WI38 (cell line): ENCODE measurements at regions not wholly inside any gene's neighbourhood (a gene's known extent, or its start where the extent isn't known, plus 50 kb on each side); places are given as distances from the start of the nearest gene placed in this dataset.

Experiments used
- H3K4me3 ChIP-seq: 2 replicates; pipeline ENCODE4 v1.5.1; 2011; ENCODE audit warnings: low read depth, mild to moderate bottlenecking, control low read depth, low read length
- TF ChIP-seq, protein P1 (sequence below): IDR thresholded peaks from 2 replicates; pipeline ENCODE4 v1.5.1; 2012; ENCODE audit warnings: low read depth, mild to moderate bottlenecking, control low read depth, low read length

DNA sequence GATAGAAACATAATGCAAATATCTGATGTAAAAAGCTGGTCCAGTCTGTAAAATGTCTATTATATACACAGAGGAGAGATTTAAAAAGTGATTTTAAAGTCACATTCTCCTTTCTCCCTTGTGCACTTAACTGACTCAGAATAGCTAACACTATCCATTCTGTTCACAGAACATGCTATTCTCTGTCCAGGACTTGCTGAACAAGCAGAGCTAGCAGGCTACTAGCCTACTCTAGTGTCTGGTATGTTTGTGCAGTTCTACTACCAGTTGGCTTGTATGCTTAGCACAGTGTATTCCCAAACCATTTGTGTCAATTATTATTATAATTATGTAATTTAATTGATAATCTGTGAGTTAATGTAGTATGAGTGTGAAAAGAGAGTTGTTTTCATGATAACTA lies 161.7 kb upstream of the NUDT12 start:
- TF ChIP-seq, protein P1, sequence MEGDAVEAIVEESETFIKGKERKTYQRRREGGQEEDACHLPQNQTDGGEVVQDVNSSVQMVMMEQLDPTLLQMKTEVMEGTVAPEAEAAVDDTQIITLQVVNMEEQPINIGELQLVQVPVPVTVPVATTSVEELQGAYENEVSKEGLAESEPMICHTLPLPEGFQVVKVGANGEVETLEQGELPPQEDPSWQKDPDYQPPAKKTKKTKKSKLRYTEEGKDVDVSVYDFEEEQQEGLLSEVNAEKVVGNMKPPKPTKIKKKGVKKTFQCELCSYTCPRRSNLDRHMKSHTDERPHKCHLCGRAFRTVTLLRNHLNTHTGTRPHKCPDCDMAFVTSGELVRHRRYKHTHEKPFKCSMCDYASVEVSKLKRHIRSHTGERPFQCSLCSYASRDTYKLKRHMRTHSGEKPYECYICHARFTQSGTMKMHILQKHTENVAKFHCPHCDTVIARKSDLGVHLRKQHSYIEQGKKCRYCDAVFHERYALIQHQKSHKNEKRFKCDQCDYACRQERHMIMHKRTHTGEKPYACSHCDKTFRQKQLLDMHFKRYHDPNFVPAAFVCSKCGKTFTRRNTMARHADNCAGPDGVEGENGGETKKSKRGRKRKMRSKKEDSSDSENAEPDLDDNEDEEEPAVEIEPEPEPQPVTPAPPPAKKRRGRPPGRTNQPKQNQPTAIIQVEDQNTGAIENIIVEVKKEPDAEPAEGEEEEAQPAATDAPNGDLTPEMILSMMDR: no peak
- no peak overlapping the region for H3K4me3 ChIP-seq

DNA sequence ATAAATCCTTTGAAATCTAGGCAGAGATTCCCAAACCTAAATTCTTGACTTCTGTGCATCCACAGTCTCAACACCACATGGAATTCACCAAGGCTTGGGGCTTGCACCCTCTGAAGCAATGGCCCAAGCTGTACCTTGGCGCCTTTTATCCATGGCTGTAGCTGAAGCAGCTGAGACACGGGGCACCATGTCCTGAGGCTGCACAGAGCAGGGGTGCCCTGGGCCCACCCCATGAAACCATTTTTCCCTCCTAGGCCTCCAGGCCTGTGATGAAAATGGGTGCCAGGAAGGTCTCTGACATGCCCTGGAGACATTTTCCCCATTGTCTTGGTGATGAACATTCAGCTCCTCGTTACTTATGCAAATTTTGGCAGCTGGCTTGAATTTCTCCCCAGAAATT lies 158.6 kb upstream of the NUDT12 start:
- TF ChIP-seq, protein P1: no peak
- H3K4me3 ChIP-seq: no peak overlapping the region

DNA sequence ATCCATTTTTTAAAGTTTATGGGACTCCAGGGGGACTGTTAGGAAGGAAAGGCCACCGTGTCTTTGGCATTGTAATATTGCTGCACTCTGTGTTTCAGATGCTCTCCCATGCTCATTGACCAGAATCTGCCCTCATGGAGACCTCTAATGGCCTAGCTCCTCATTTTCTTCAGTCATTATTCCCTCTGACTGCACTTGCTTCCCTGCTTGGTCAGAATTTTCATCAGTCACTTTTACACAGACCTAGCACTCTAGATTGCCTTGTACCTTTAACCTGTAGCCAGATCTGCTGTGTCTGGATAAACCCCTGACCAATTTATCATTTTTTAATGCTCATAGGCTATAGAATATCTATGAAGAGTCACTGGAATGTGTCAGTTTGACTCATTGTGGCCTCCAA lies 155.5 kb upstream of the NUDT12 start:
- TF ChIP-seq, protein P1: no peak
- H3K4me3 ChIP-seq: no peak overlapping the region

DNA sequence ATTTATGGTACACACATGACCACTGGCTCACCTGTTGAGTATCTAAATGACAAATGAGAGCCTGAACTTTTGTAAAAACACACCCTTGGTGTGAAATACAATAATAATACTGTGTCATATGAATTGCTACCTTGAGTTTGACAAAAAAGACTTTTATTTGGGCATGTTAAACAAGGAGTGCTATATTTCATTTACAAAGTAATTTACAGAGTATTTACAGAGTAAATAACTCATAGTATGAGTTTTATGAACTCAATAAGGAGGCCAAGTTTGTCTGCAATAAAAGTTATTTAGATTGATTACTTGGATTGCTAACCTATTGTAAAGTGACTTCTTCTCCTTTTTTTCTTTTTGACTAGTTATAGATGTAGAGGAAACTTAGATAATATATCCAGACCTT lies 146.0 kb upstream of the NUDT12 start:
- no peak overlapping the region for H3K4me3 ChIP-seq
- TF ChIP-seq, protein P1: no peak

DNA sequence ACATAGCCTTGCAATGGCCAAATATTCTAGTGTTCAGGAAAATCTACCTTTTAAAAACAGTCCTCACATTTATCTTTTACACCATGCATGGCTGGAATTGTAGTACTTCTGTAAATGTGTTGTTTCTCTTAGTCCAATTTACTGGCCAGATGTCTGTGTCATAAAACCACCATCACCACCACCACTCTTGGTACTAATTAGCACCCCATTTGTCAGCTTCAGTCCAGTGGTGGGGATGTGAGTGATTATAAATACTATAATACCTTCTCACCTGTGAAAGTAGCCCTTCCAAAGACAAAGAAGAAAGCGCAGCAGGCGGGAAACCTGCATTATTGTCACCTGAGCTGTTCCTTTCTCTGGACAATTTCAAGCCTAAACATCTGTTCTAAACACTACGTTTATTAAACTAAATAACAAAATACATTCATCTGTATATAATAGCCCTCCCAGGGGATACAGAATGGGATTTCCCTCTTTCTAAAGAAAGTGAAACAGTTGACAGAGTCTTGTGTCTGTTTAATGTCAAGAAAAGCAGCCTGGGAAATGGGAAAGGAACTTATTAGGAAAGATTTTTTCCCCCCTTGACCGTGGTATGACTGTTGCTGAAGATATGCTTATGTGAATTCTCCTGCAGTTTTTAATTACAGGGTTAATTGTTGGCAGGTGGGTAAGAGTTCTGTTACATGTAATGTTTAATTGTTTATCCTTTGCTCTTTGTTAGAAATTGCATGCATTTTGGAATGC lies 144.5 kb upstream of the NUDT12 start:
- H3K4me3 ChIP-seq: no peak overlapping the region
- TF ChIP-seq, protein P1: no peak

DNA sequence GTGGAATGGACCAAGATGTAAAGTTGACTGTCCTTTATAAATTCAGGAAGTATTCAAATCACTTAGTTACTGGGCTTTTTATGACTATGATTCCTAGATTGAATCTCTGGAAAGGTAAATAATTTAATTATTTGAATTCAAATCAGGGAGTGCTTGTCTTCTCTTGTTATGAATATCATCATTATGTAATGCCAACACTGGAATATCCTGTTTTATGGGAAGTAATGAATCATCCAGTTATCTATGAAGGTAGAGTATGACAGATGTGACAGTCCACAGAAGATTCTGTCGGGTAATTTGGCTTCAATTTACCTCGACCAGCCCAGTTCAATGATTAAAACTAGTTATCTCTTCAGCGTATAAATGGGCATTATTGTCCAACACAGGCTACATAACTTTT lies 141.0 kb upstream of the NUDT12 start:
- TF ChIP-seq, protein P1: no peak
- H3K4me3 ChIP-seq: no peak overlapping the region

DNA sequence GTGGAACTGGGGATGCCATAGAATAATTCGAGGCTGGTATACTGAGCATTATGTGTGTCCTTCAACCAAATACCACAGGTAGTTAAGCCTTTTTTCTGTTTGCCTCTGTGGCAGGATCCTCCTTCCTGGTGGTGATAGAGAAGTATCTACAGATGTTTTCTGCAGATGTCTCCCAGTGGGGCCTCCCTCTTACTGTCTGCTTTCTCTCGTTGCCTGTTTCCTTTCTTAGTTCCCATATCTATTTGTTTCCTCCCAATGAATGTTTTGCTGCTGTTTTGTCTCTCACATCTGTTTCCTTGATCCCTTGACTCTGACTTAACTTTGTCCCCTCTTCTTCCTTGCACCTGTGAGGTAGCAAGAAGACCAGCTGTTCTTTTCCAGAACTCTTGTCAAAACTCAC lies 130.9 kb upstream of the NUDT12 start:
- no peak overlapping the region for H3K4me3 ChIP-seq
- TF ChIP-seq, protein P1: no peak
